GM18508 (cell line): ENCODE measurements at regions not wholly inside any gene's neighbourhood (a gene's known extent, or its start where the extent isn't known, plus 50 kb on each side); places are given as distances from the start of the nearest gene placed in this dataset.
"Not testable (repeated sequence)": the region's sequence is repeated elsewhere in the genome, so short reads cannot be mapped to it uniquely, and the experiment has no call there.

Source experiments
- ATAC-seq: cut with Tn5 transposase; IDR thresholded peaks from one replicate; pipeline ENCODE4 v1.9.1; 2021; ENCODE audit warnings: moderate number of reproducible peaks; ENCODE audit not compliant: insufficient read depth, unreplicated experiment

DNA sequence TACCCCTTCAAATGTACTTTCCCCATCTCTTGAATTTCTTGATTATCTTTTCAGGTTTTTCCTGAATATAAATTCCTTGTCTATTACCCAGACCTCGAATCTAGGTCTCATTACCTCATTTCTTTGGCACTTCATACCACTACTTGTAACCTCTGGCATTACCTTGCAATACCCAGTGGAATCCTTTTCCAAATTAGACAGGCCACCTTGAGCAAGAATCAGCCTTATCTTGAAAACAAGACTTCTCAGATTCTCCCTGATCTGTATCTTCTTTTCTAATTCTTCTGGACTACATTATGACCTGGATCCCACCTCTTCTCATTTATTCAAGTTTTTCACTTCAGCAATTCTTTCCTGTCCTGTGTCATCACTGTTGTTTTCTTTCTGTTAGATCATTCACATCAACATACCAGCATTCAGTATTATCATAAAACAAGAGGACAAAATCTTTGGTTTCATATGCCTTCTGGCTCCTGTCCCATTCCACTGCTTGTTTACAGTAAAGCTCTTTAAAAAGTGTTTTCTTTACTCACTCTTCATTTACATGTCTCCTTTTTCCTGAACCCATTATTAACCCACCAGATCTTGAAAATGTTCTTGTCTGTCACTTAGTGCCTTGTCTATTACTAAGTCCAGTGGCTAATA, 275.6 kb upstream of the HS3ST1 start:
- ATAC-seq, result no peak

GRCh38 chr4:11702886-11703557, 274.3 kb upstream of the HS3ST1 start:
- no peak for ATAC-seq

- no peak for ATAC-seq
Measured at GRCh38 chr4:11701966-11702725, 273.5 kb upstream of the HS3ST1 start.

DNA sequence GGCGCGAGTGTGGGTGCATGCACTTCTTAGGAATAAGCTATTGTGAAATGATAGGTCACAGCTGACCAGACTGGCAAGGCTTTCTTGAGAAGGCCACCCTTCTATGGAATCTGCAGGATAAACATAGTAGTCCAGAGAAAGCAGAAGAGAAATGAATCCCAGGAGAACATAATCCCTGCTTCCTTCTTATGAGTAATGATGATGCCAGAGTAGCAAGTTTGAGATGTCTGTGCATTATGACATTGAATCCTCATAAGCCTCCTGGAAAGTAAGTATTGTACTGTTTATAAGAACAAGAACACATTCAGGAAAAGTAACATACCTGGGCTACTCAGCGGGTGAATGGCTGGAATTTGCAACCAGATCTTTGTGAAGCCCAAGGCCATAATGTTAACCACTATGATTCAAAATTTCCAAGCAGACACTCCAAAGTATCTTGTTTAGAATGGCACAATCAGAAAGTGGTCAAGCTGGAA, 272.1 kb upstream of the HS3ST1 start:
- ATAC-seq, result no peak

DNA sequence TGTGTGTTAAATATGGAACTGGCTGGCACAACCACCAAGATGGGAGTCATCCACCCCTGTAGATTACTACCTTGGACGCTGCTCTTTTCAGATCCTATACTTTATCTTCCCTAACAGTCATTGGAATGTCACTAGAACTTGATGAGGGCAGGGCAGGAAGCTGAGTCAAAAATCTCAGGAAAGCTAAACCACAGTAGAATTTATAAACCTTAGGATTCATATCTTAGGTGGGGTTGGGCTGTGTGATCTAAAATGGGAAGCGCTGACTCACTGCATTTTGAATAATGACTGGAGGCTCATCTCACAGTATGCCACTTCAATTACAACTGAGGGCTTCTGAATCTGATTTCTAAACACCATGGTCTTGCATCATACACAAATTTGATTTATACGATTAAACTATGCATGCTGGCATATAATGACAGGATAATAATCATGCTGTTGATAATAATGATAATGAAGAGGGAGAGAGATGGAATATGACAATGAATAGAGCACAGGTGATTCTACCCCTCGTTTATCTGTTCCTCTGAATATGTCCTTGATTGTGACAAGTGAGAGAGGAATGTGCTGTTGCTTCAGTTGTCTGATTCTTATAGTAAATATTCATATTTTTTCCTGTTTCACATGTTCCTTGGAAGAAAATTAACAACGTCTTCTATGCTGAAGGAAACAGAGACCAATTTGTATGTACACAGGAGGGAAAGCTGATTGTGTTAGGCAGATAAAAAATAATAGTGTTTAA, 270.3 kb upstream of the HS3ST1 start:
- no peak for ATAC-seq

- no peak for ATAC-seq
Measured at GRCh38 chr4:11698033-11698432, 269.3 kb upstream of the HS3ST1 start.

DNA sequence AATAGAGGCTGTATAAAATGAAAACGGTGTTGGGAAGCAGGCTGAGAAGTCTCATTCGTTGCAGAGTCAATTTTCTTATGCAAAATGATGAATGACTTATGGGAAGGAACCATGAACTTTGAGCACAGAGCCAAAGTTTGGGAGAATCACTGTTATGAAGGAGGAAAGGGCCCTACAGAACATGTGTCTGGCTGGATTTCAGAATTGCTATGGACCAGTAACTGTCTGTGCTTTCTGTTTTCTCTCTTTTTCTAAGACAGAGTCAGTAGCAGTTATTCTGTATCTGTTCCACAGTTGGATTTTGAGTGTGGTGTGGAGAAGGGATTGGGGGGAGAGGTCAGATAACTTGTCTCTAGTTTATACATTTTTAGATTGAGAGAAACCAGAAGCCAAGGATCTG, 265.0 kb upstream of the HS3ST1 start:
- no peak for ATAC-seq

- no peak for ATAC-seq
Measured at GRCh38 chr4:11691236-11691635, 262.5 kb upstream of the HS3ST1 start.

GRCh38 chr4:11687727-11688126, 259.0 kb upstream of the HS3ST1 start:
- no peak for ATAC-seq

GRCh38 chr4:11685481-11685880, 256.8 kb upstream of the HS3ST1 start:
- ATAC-seq, result no peak

DNA sequence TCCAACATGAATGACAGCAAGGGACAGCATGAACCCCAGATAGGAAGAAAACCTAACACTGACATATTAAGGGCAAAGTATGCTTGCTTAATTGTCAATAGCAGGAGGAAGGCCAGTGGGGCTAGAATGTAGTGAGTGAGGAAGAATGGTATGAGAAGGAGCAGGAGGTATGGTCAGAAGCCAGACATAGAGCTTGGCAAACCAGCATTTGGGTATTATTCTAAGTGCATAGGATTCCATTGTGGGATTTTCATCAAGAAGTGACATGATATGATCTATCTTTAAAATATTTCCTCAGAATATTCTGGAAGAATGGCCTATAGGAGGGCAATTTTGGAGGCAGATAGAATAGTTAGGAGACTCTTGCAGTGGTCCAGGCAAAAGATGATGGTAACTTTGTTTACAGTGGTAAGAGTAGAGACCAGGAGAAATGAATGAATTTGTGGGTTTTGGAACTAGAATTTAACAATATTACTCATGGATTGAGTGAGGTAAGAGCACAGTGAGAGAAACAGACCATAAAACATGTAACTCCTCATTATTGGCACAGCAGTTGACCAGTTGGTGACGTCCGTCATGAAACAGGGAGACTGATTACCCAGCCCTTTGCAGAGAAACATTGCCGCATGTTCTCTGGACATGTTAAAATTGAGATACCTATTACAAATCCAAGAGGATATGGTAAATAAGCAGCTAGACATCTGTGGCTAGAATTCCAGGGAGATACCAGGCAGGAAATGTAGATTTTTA, 246.5 kb upstream of the HS3ST1 start:
- ATAC-seq, result no peak

DNA sequence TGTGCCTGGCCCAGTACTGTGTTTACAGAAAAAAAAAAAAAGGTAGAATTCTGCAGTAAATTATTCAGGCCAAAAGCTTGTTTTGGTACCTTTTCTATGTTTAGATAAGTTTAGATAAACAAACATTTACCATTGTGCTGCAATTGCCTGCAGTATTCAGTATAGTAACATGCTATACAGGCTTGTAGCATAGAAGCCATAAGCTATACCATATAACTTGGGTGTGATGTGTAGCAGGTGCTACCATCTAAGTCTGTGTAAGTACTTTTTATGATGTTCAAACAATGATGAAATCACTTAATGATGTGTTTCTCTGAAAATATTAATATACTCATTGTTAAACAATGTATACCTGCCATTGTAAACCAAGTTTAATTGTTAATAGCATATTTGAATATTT, 241.6 kb upstream of the HS3ST1 start:
- ATAC-seq, result no peak

GRCh38 chr4:11669156-11669555, 240.5 kb upstream of the HS3ST1 start:
- ATAC-seq, result no peak

GRCh38 chr4:11663114-11663513, 234.4 kb upstream of the HS3ST1 start:
- no peak for ATAC-seq

DNA sequence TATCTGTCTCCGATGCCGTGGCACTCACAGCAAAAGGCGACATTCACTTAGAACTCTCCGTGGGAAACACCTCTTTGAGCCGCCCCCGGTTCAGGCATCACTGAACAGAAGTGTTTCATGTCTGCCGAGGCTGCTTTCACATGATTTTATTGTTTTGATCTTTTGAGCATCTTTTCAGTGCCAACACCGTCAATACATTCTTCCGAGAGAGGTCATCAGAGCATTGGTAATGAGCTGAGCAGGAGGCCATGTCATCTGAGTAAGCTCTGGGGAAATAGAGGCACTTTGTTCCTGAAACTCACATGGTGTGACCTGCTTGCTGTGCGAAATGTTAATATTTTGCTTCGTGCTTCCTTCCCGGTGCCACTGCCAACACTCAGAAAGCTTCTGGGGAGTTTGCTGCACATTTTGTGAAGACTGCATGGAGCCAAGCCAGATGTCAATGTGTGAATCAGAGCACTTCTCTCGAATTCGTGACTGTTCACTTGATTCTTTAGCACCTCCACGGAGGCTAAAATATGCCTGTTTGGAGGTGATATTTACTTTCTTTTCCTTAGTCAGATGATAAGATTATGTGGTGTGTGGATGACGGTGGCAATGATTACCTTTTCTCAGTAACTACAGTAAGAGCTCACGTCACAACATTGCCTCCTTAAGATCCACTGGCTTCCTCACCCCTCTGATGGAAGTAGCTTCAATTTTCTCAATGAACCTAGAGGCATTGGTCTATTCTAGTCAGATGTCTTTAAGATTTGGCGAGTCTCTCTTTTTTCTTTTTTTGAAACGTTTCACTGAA, 222.3 kb upstream of the HS3ST1 start:
- ATAC-seq, result no peak

DNA sequence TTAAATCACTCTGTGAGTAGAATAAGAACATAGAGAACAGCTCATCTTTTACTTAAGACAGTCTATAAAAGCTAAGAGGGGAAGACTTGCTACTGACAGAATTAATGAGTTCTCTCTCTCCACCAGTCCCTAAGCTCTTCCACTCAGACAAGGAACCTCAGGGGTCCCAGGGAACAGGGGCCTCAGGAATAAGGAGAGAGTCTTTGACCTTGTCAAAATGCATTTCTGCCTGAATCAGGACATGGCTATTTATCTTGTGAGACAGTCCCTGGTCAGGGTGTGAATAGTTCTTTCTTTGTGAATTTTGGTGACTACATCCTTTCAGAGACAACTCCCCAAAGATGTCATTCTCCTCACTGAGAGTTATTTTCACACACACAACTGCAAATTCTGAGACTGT, 218.7 kb upstream of the HS3ST1 start:
- no peak for ATAC-seq

DNA sequence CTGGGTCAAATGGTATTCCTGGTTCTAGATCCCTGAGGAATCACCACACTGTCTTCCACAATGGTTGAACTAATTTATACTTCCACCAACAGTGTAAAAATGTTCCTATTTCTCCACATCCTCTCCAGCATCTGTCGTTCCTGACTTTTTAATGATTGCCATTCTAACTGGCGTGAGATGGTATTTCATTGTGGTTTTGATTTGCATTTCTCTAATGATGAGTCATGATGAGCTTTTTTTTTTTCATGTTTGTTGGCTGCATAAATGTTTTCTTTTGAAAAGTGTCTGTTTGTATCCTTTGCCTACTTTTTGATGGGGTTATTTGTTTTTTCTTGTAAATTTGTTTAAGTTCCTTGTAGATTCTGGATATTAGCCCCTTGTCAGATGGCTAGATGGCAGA, 214.4 kb upstream of the HS3ST1 start:
- ATAC-seq, result not testable (repeated sequence)

DNA sequence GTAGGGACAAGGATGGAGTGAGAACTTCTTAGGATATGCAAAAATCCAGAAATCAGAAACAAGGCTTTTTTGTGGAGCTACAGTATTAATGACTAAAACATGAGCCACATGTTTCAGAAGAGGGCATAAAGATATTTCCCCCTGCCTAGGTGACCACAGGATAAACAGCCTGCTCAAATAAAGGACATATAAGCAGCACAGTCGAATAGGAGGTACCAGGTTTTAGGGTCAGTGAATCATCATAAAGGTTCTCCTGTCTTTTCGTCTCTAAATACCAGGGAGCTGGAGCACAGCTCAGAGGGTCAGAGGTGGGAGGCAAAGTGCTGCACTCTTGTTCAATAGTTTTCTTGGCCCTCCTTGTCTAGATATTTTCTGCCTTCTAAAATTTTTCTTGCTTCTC, 211.9 kb upstream of the HS3ST1 start:
- ATAC-seq, result no peak

DNA sequence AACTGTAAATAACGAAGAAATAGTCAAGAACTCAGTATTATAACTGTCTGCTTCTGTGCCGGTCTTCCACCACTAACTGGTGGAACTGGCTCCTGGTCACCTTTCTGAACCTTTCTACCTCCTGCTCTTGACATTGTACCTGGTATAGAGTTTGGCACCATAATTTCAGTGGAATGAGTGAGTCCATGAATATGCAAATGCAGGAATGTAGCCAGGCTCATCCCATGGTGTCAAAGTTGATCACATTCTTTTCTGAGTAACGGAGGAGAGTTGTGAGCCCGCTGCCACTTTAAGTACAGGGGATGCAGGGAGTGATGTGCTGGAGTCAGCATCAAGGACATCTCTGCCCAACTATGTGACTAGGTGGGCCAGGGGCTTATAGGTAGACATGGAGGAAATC, 207.9 kb upstream of the HS3ST1 start:
- no peak for ATAC-seq
